Activated CD8-positive, alpha-beta memory T cell treated with anti-CD3 and anti-CD28 coated beads, Interleukin-2, amount 50 U/mL, for 4 hours (primary cell): ENCODE measurements at regions not wholly inside any gene's neighbourhood (a gene's known extent, or its start where the extent isn't known, plus 50 kb on each side); places are given as distances from the start of the nearest gene placed in this dataset.

ENCODE experiments used
- DNase-seq: peaks from one replicate; pipeline ENCODE4 v3.0.0-alpha.2; 2020

DNA sequence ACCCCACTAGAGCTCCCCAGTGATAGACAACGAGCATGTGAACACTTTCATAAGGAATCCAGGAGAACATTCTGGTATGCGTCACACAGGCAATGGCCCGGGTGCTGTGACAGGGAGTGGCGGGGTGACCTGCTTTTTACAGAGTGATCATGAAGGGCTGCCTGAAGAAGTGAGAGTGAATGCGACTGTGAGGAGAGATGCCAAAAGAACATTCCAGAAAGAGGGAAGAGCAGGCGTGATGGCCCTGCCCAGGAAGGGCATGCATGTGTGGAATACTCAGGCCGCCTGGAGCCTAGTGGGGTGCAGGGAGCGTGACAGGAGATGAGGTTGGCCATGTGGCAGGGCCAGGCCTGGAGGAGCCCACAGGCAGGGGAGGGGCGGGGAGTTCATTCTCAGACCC, 53.8 kb downstream of the FZD10 start:
- no peak for DNase-seq

DNA sequence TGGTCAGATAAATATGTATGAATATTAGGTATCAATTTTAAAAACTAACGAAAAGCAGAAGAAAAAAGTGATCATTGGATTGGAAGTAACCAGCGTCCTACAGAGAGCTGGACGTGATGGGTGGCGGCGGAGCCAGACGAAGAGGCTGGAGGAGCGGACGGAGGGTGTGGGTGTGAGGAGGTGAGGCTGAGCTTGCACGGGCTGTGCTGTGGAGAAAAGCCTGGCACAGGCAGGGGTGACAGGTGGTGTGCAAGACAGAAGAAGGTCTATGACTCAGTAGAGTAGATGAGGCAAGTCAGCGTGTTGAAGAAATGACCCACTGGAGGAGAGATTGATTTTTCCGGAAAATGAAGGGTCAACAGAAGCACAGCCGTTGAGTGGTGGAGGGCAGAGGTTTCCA, 56.4 kb downstream of the FZD10 start:
- DNase-seq, result no peak

DNA sequence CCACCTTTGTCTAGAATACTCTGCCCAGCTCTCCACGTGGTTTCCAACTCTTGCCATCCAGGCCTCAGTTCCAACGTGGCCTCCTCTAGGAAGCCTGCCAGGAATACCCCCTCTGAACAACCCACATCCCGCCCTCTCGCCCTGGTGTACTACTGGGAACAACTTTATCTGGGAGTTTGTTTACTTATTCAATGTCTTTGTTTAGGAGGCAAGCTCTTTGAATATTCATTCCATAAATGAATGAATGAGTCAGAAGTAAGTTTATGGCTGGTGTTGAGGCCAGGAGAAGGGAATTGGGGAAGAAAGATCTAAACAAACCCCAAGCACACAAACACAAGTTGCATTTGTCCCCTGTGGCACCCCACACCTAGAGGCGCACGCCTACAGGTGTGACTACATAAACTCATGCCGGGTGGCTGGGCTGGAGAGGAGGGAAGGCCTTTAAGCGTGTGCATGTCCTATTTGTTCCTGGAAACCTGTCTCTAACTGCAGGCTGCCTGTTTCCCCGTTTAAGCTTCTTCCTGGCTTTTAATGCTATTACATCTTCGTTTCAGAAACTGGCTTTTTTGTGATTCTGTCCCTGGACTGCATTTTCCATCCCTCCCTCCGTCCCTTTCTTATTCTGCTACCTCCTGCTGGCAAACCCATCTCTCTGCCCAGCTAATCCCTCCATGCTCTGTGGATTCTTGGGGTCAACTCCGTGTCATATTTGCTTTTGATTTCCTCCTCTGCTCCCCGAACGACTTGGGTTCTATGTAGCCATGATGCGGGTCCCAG, 57.9 kb downstream of the FZD10 start:
- no peak for DNase-seq

DNA sequence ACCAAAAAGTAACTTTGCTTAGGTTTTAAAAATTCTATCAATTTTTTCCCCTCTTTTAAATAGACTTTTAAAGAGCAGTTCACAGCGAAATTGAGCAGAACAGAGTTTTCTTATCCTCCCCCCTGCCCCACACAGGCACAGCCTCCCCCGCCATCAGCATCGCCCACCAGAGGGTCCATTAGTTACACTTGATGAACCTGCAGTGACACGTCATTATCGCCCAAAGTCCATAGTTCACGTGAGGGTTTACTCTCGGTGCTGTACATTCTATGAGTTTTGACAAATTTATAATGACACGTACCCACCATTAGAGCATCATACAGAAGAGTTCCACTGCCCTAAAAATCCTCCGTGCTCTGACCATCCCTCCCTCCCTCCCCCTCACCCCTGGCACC, 58.4 kb downstream of the FZD10 start:
- no peak for DNase-seq

DNA sequence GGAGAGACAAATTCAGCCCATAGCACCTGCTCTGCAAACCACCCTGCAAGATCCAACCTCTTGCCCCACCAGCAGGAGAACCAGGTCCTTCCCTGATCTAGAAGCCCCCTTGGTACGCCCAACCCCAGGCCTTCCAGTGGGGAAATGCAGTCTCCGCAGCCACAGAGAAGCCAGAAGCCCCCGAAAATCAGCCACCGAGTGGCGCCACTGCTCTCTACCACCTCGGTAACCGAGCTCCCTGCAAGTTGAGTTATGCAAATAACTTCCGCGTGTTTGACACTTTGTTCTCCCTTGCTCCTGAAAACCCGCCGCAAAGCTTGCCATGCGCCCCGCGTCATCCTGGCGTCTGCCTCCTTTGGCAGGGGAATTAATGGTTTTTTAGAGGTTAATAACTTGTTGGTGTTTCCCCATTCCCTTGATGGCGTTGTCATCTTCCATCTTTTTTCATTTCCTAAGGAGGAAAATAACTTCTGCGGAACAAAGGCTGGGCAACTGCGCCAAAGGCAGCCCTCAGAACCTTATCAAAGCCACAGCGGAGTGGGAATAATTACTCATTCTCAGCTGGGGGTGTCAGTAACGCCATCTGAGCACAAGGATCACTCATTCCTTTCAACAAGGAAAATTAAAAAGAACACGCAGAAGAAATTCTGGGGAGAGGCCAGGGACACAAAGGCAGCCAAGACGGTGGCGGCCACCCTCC, 60.4 kb downstream of the FZD10 start:
- no peak for DNase-seq

DNA sequence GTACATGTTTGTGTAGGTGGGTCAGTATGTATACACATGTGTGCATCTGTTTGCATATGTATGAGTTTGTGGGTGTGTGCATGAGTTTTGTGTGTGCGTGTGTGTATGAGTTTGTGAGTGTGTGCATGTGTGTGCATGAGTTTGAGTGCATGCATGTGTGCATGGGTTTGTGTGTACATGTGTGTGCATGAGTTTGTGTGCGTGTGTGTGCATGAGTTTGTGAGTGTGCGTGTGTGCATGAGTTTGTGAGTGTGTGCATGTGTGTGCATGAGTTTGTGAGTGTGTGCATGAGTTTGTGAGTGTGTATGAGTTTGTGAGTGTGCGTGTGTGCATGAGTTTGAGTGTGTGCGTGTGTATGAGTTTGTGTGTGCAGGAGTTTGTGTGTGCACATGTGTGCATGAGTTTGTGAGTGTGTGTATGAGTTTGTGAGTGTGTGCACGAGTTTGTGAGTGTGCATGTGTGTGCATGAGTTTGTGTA, 61.5 kb downstream of the FZD10 start:
- DNase-seq, result no peak

DNA sequence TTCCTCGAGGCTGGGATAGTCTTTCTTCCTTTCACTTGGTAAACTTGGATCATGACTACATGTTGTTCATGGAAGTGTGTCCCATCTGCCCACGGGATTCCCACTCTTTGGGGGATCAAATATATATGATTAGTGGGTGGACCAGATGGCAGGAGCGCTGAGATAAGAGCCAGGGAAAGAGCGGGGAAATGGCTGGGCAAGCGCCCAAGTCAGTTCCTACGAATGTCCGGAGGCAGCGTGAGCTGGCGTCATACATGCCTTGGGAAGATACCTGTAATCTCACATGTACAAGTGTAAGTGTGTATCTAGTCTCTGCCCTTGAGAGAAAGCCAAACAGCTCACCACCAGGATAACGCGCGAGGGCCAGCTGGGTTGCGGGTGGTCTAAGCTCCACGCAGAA, 62.3 kb downstream of the FZD10 start:
- no peak for DNase-seq

DNA sequence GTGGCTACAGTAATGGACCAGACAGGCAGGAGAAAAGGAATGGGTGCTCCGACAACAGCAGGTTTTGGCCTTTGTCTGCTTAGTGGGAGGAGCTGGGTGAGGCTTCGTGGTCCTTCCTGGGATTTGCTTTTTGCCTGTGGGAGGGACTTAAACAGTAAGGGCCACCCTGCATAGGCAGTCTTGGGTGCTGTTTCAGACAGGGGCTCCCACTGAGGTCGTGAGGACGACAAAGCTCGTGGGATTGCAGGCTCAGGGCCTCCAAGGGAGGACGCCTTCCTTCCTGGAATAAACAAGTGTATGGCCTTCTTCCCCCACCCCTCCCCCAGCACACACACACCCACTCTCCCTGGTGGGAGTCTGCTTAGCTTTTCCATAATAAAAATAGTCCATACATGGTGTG, 63.1 kb downstream of the FZD10 start:
- DNase-seq, result no peak

DNA sequence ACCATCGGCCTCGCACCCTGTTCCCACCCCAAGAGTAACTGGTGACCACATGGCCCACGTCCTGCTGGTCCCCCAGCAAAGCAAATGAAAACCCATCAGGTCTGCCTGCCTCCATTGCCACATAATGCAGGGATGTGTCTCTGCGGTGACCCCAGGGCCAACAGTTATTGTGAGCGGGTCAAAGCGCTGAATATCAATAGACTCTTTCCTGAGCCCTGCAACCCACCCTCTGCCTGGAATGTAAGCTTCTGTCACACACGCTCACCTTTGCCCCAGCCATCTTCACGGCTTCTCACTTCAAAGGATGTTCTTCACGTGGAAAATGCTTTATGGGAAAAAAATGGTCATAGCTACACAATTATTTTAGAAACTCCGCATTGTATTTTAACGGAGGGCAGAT, 63.9 kb downstream of the FZD10 start:
- no peak for DNase-seq

DNA sequence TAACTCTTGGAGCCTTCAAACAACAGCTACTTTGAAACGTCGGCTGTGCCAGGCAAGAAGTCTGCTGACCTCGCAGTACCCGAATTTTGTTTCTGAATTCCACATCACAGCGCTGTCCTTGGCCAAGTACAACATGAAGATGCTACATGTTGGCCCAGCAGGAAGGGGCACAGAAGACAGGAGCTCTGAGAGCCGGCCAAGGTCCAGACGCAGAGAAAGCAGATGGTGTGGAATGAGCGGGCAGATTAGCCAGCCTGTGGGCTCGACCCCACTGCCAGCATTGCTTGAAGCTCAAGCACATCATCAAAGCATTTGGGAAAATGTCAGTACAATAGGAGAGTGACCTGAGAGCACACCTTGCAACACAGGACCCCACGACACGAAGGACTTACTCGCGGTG, 64.5 kb downstream of the FZD10 start:
- no peak for DNase-seq

DNA sequence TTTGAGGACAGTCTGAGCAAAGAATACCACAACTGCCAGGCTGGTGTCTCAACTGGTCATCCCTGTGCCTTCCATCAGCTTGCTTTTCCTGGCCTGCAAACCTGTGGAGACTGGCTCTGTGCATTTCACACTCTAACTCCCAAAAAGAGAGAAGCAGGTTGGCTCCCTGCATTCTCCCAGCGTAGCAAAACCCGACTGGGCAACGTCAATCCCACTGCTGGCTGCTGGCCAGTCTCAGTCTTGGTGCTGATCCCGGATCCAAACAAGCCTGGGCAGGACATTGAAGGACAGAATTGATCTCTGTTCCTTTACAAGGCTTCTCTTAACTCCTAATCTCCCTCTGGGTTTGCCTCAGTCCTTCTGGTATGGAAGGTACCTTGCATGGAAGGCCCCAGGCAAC, 65.4 kb downstream of the FZD10 start:
- no peak for DNase-seq

DNA sequence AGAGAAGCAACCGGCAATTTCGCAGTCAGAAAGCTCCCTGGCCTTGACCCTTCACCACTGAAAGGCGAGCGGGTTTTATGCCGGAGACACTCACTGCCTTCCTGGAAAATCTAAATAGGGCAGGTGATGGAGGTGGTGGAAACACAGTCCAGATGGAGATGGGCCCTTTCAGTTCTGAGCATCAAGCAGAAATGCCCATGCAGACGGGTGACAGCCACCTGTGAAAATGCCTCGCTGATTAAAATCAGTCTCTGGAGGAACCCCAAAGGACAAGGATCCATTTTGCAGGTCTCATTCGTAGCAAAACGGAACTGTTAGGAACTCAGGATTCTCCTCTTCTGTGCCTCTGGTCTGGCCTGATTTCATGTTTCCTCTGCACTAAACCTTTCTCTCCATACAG, 74.2 kb downstream of the FZD10 start:
- DNase-seq, result no peak

DNA sequence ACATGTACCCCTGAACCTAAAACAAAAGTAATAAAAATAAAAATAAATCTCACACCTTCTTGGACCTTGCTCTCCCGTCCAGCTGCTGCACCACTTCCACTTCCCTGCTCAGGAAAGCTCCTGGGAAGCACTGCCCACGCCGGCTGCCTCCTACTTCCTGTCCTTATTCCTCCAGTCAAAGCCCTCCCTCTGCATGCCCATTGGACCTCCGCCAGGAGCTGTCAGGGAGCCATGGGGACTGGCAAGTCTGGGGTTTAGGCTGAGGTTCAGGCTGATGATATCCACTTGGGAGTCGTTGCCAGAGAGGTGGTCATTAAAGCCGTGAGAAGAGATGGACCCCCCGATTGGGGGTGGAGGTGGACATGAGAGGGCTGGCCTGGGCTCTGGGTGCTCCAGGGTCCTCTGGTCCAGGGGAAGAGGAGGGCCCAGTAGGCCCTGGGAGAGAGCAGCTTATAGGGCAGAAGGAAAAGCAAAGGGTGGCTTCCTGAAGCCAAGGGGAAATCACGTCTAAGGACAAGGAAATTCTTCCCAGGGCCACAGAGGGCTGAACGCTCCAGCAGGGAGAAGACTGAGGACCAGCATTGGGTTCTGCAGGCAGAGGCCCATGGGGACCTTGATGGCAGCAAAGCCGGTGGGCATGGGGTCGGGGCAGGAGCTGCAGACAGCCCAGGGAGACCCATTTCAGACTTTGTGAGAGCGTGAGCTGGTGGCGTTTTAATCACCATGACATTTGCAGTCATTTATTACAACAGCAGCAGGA, 78.7 kb downstream of the FZD10 start:
- DNase-seq, result no peak

DNA sequence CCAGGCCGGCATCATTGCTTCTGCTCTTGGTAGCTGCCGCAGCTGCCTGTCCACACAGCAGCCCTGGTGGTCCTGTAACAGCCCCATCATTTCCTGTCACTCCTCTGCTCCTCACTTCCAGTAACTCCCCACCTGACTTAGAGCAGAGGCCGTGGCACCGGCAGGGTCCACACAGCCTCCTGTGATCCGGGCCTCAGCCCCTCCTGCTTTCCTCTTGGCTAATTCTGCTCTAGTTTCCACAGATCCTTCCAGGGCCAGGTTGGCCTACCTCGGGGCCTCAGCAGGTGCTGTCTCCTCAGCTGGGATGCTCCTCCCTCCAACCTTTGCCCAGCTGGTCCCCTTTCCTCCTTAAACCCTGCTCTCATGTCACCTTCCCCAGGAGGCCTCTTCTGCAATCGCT, 80.2 kb downstream of the FZD10 start:
- DNase-seq, result no peak

DNA sequence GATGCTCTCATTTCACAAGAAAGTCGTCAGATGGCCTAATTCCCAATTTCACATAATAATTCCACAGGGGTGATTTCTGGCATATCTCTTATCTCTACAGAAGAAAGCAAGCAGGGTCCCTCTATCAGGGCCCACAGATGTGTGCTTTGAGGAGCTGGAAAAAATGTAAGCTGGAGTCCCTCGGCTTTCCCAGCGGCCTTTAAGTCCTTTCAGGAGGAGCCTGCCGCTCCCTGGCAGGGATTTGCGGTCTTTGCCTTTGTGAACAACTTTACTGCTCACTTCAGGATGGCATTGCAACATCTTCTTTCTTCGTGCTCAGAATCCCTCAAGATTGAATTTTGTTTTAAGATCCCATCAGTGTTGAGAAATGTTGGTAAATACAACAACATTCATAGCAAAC, 83.0 kb downstream of the FZD10 start:
- DNase-seq, result no peak

DNA sequence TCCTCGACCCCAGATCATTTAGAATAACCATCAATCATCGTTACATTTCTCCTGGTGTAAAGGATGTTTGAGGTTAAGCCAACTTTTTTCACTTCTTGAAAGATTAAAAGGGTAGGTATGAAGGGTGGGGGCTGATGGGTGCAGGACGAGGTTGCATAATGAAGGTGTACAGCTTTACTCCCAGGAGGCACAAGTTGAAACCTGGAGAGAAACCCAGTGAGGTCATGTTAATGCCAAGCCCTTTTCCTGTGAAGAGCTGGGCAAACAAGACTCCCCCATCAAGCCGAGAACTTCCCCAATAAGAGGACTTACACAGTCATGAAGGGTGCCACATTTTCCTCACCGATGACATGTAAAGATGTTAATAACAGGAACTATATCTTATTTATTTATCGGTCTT, 84.3 kb downstream of the FZD10 start:
- no peak for DNase-seq

DNA sequence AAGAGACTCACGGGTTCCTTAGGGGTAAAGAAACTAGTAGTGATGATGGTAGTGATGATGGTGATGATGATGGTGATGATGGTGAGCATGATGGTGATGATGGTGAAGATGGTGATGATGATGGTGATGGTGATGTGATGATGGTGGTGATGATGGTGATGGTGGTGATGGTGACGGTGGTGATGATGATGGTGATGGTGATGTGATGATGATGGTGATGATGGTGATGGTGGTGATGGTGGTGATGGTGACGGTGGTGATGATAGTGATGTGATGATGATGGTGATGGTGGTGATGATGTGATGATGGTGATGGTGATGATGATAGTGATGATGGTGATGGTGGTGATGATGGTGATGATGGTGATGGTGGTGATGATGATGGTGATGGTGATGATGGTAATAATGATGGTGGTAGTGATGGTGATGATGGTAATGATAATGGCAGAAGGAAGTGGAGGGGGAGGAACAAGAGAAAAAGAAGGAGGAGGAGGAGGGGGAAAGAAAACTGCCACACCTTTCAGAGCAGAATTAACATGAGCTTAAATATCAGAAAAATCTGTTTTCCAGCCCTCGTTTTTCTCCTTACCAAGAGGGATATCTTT, 85.5 kb downstream of the FZD10 start:
- DNase-seq, result no peak

DNA sequence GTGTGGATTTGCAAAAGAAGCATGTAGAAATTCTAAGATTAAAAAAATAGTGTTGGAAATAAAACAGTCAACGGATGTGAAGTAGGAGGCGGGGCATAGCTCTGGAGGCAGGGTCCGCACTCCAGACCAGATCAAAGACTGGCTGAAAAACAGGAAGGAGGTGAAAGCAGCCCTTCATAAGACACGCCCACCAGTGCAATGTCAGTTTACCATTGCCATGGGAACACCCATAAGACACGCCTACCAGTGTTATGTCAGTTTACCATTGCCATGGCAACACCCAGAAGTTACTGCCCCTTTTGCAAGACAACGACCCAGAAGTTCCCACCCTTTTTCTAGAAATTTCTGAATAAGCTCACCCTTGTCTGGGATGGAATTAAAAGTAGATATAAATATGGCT, 87.1 kb downstream of the FZD10 start:
- no peak for DNase-seq

DNA sequence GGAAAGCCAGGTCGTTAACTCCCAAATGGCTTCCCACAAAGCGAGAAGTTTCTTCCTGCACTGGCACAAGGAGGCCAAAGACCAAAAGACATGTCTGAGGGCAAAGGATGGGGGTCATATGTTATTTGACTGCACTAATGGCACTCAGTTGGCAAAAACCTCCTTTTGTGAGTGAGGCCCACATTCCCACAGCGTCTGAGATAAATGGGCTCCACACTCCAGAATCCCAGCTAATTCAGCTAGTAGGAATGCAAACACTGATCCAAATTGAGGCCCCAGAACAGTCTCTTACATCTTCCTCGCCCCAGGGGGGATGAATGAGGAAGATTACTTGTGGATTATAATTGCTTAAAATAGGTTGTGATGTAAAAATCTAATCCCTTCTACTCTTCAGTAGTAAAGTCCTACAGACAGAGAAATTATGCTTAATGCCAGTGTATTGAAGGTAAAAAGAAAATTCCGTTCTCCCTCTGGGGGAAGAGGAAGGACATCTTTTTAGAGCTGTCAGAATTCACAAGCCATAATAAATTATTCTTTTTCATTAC, 86.4 kb upstream of the PIWIL1 start:
- no peak for DNase-seq

DNA sequence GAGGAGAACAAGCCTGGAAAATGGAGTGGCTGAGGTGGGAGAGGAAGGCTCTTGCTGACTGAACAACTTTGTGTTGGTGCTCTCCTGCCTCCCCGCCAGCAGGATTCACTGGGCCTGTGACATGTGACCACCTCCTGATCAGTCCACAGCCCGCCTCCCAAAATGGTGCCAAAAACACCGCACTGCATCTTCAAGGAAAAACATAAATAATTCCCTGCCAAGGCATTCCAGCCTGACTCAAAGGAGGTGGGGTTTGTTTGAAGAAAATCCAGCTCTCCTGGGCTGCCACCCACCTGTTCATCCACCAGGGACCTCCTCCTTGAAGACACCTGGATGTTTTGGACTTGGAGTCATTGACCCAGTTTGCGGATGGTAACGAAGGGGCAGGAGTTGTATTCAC, 83.8 kb upstream of the PIWIL1 start:
- DNase-seq, result no peak

DNA sequence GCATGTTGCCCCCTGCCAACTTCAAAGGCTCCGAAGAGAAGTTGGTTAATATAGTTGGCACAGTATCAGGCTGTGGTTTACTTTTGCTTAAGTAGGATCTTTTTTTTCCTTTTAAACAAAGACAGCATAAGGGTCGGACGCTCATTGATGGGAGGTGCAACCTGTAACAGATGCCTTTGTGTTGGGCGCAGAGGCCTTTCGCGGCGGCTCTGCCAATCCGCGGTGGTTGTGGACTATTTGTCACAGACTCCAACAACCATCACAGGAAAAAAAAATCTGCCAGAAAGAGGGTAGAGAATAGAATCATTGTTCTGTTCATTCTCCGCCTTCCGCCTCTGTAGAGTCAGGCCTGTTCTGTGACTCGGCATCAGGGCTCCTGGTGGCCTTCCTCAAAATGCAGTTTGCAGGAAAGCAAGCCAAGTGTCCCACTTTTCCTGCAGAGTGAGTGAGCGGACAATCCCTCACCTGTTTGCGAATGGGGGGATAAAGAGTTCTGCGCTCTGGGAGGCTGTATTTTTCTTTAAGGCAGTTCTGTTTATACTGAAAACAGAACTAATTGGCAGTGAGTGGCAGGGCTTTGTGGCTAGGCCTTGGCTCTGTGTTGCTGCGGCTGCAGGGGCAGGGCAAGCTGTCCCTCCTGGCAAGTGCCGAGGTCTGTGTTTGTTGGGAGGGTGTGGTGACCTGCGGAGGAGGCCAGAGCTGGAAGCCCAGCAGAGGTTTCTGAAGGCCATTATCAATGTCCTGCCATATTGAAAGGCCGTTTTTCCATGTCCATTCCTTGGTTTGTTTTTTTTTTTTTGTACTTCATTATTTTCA, 83.0 kb upstream of the PIWIL1 start:
- DNase-seq, result no peak

DNA sequence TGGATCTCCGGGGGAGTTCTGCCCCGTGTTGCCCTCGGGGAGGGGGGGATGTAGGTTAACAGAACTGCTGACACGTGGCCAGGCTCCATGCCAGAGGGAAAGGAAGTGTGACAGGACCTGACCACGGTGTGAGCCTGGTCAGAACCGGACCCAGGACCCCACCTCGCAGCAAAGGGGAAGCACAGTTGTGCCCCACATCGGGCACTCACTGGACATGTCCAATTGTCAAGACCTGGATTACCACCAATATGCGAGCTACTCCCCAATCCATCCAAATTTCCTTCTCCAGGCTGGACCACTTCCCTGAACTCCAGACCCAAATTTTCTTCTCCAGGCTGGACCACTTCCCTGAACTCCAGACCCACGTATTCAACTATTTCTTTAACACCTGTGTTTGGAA, 78.8 kb upstream of the PIWIL1 start:
- no peak for DNase-seq
